ENCODE measurements at regions not wholly inside any gene's neighbourhood (a gene's known extent, or its start where the extent isn't known, plus 50 kb on each side); places are given as distances from the start of the nearest gene placed in this dataset.

DNA sequence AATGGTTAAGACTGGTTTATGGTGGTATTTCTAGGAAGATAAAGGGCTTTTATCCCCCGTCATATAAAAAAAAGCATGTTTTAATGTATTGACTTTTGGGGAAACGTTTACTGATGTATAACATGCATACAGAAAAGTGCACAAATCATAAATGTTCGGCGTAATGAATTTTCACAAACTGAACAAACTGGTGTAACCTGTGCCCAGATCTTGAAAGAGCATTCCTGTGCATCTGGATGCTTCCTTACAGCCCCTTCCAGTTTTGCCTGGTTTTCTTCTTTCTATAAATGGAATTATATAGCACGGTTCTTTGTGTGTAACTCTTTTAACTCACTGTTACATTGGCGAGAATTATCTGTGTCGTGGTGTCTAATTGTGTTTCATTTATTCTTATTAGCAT is 693.8 kb upstream of the TBX3 start:
- Histone ChIP-seq H2BK12ac (ENCODE audit: low read depth, low read length) (no peak overlapping the region), H2AK5ac (ENCODE audit: low read depth, low read length) (no peak overlapping the region), H2BK20ac (ENCODE audit: low read length) (no peak overlapping the region), H3K4ac (replicated peaks; ENCODE audit: insufficient read length, low read depth, low read length) (no peak overlapping the region), H3K79me2 (ENCODE audit: control insufficient read depth in 1 of 2, insufficient read depth in 2 of 2, low read length in 2 of 2) (no peaks in the 10 kb centered on the region), H3K23ac (ENCODE audit: insufficient read length) (no peak overlapping the region), H3K9ac (replicated peaks in 1 of 4; ENCODE audit: extremely low read depth in 1 of 4, low read depth in 3 of 4, low read length in 3 of 4) (no peak overlapping the region), H4K91ac (replicated peaks; ENCODE audit: insufficient read length, low read length) (no peak overlapping the region), H3K14ac (ENCODE audit: insufficient read length) (no peak overlapping the region), H4K8ac (ENCODE audit: extremely low read depth, insufficient read depth, low read length) (no peak overlapping the region), H2BK5ac (ENCODE audit: low read depth, low read length) (no peak overlapping the region), H3K27me3 (replicated peaks in 1 of 4; ENCODE audit: control insufficient read depth in 3 of 4, extremely low read depth in 1 of 4, insufficient read depth in 3 of 4, low read length in 3 of 4) (no peaks in the 10 kb centered on the region), H3K4me1 (replicated peaks in 1 of 4; ENCODE audit: control insufficient read depth in 3 of 4, insufficient read depth in 4 of 4, low read length in 3 of 4) (no peaks in the 10 kb centered on the region), H3K27ac (ENCODE audit: low read depth, low read length) (no peak overlapping the region), H3K79me1 (ENCODE audit: low read depth, low read length) (no peaks in the 10 kb centered on the region), H2AFZ (ENCODE audit: low read length) (no peak overlapping the region), H3K4me3 (ENCODE audit: extremely low read depth in 1 of 4, insufficient read depth in 2 of 4, low read depth in 3 of 4, low read length in 4 of 4) (no peak overlapping the region), H3K18ac (ENCODE audit: extremely low read depth, low read length) (no peak overlapping the region), H4K20me1 (replicated peaks in 1 of 2; ENCODE audit: control insufficient read depth in 1 of 2, insufficient read depth in 2 of 2, low read length in 2 of 2) (no peaks in the 10 kb centered on the region), H3K36me3 (ENCODE audit: control insufficient read depth in 2 of 4, insufficient read depth in 4 of 4, low read length in 3 of 4) (no peaks in the 10 kb centered on the region), H3K4me2 (ENCODE audit: insufficient read depth in 1 of 2, low read depth in 2 of 2, low read length in 2 of 2) (no peak overlapping the region), H2BK15ac (ENCODE audit: low read length) (no peak overlapping the region), H4K5ac (ENCODE audit: insufficient read length, low read depth, low read length) (no peak overlapping the region), H3K9me3 (ENCODE audit: insufficient read depth in 2 of 2, low read depth in 1 of 2, low read length in 1 of 2) (no peaks in the 10 kb centered on the region), H2BK120ac (replicated peaks; ENCODE audit: low read depth, low read length) (no peak overlapping the region), H3K23me2 (ENCODE audit: low read depth, low read length) (no peaks in the 10 kb centered on the region), H3K56ac (replicated peaks; ENCODE audit: insufficient read length, low read depth, low read length) (no peak overlapping the region)
- FAIRE-seq: no peak
- CTCF ChIA-PET (ENCODE audit: partially characterized antibody): no interaction called here
- no peak for DNase-seq (ENCODE audit: low read depth in 1 of 2, low spot score in 2 of 2)
- POLR2A ChIA-PET (ENCODE audit: partially characterized antibody): no interaction called here
- 91% methylated on average over 7 of the region's 7 CpGs; no CpG with 5 or more reads in 1 of the 2 experiments for WGBS, 2 experiments (ENCODE audit: extremely low coverage in 1 of 2, insufficient coverage in 1 of 2, insufficient read length in 1 of 2, insufficient replicate concordance in 2 of 2, low coverage in 1 of 2, low lambda C conversion rate in 2 of 2, missing lambda C conversion rate in 1 of 2)
- TF ChIP-seq NRF1 (IDR thresholded peaks at IDR 0.05; ENCODE audit: low read depth, low read length) (no peak), SIN3A (conservative IDR thresholded peaks at IDR 0.05 in 1 of 2, IDR thresholded peaks at IDR 0.05 in 1 of 2; ENCODE audit: low read depth in 1 of 2, low read length in 2 of 2) (no peak), YY1 (IDR thresholded peaks at IDR 0.05; ENCODE audit: low read depth, low read length) (no peak), JUND (IDR thresholded peaks at IDR 0.05; ENCODE audit: low read length) (no peak), RNF2 (IDR thresholded peaks at IDR 0.05; ENCODE audit: borderline replicate concordance, low read depth, low read length, missing control alignments, poor library complexity, severe bottlenecking) (no peak), TEAD4 (IDR thresholded peaks at IDR 0.05; ENCODE audit: low read depth, low read length) (no peak), BRCA1 (IDR thresholded peaks at IDR 0.05; ENCODE audit: low read depth, low read length) (no peak), TBP (IDR thresholded peaks at IDR 0.05; ENCODE audit: low read depth, low read length) (no peak), HDAC2 (IDR thresholded peaks at IDR 0.05; ENCODE audit: borderline replicate concordance in 1 of 2, low read depth in 2 of 2, low read length in 2 of 2) (no peak), POLR2A (IDR thresholded peaks at IDR 0.05; ENCODE audit: control extremely low read depth in 1 of 2, low read depth in 2 of 2, low read length in 2 of 2) (no peak), SIX5 (IDR thresholded peaks at IDR 0.05; ENCODE audit: low read depth, low read length) (no peak), SRF (IDR thresholded peaks at IDR 0.05; ENCODE audit: low read depth, low read length) (no peak), SAP30 (IDR thresholded peaks at IDR 0.05; ENCODE audit: insufficient read depth, insufficient replicate concordance, low read length) (no peak), RFX5 (IDR thresholded peaks at IDR 0.05; ENCODE audit: borderline replicate concordance, low read depth, low read length) (no peak), CHD1 (IDR thresholded peaks at IDR 0.05; ENCODE audit: low read depth, low read length) (no peak), EGR1 (IDR thresholded peaks at IDR 0.05; ENCODE audit: borderline replicate concordance, low read depth, low read length) (no peak)

Measured in H1 (cell line).